Spinal cord (tissue), 9 donors: ENCODE measurements at regions not wholly inside any gene's neighbourhood (a gene's known extent, or its start where the extent isn't known, plus 50 kb on each side); places are given as distances from the start of the nearest gene placed in this dataset.
A peak's percentile ranks its signal among the peaks of the same experiment; 100 is the strongest.

Experiments
- DNase-seq, 6 donors: peaks; one replicate each; pipeline versions ENCODE4 v3.0.0 to v3.0.0-alpha.2; 2013 to 2015; ENCODE audit warnings: low spot score in 6 of 6, low read depth in 4 of 6
- H3K27ac ChIP-seq: one replicate; pipeline ENCODE4 v1.5.1; 2013; ENCODE audit warnings: low read depth, low read length, control low read depth
- H3K27me3 ChIP-seq: one replicate; pipeline ENCODE4 v1.6.1; 2013; ENCODE audit warnings: low read length; ENCODE audit not compliant: control insufficient read depth, insufficient read depth
- H3K36me3 ChIP-seq: one replicate; pipeline ENCODE4 v1.6.1; 2013; ENCODE audit warnings: low read length; ENCODE audit not compliant: control insufficient read depth, insufficient read depth
- H3K4me1 ChIP-seq: one replicate; pipeline ENCODE4 v1.6.1; 2013; ENCODE audit warnings: low read length; ENCODE audit not compliant: control insufficient read depth, insufficient read depth
- H3K4me3 ChIP-seq: one replicate; pipeline ENCODE4 v1.5.1; 2013; ENCODE audit warnings: low read depth, low read length, control low read depth
- H3K9me3 ChIP-seq: one replicate; pipeline ENCODE4 v1.6.1; 2013; ENCODE audit warnings: low read length; ENCODE audit not compliant: control insufficient read depth, insufficient read depth
- WGBS: methylation state at CpG from one replicate; pipeline ENCODE4 v1.1.5; 2013; ENCODE audit warnings: missing lambda C conversion rate; ENCODE audit not compliant: insufficient coverage; 5-methylcytosine and 5-hydroxymethylcytosine counted together
- donor health status: healthy.

- 83% methylated on average over 2 of the region's 5 CpGs for WGBS
- no peak for DNase-seq
- no peaks in the 10 kb centered on the region for H3K36me3 ChIP-seq
- H3K27me3 ChIP-seq, result no peaks in the 10 kb centered on the region
- H3K27ac ChIP-seq, result no peak overlapping the region
- no peak overlapping the region for H3K4me3 ChIP-seq
- no peaks in the 10 kb centered on the region for H3K9me3 ChIP-seq
- H3K4me1 ChIP-seq, result no peaks in the 10 kb centered on the region
Measured at GRCh38 chr2:142280831-142281230, 150.0 kb upstream of the LRP1B start.

- DNase-seq, result no peak
Measured at GRCh38 chr2:142270990-142271389, 140.2 kb upstream of the LRP1B start.

GRCh38 chr2:142270291-142270690 is 139.5 kb upstream of the LRP1B start:
- Histone ChIP-seq H3K36me3 (no peaks in the 10 kb centered on the region), H3K27ac (no peak overlapping the region), H3K9me3 (no peaks in the 10 kb centered on the region), H3K27me3 (no peaks in the 10 kb centered on the region), H3K4me1 (no peaks in the 10 kb centered on the region), H3K4me3 (no peak overlapping the region)
- WGBS, result 82% methylated on average over 2 of the region's 2 CpGs
- no peak for DNase-seq

More at GRCh38 chr2:142270990-142271389, 140.2 kb upstream of the LRP1B start:
- Histone ChIP-seq H3K36me3 (no peaks in the 10 kb centered on the region), H3K4me1 (no peaks in the 10 kb centered on the region), H3K27ac (no peak overlapping the region), H3K4me3 (no peak overlapping the region), H3K27me3 (no peaks in the 10 kb centered on the region), H3K9me3 (no peaks in the 10 kb centered on the region)
- no CpG with 5 or more reads among the region's 2 CpGs for WGBS

GRCh38 chr2:142259356-142259755 is 128.5 kb upstream of the LRP1B start:
- no peaks in the 10 kb centered on the region for H3K36me3 ChIP-seq
- no peak overlapping the region for H3K27ac ChIP-seq
- no peak overlapping the region for H3K4me3 ChIP-seq
- H3K27me3 ChIP-seq, result no peaks in the 10 kb centered on the region
- whole genome bisulfite sequencing, result 93% methylated on average over 5 of the region's 5 CpGs
- no peaks in the 10 kb centered on the region for H3K9me3 ChIP-seq
- no peaks in the 10 kb centered on the region for H3K4me1 ChIP-seq
- no peak for DNase-seq

- H3K4me3 ChIP-seq, result no peak overlapping the region
- no peaks in the 10 kb centered on the region for H3K4me1 ChIP-seq
- no peaks in the 10 kb centered on the region for H3K27me3 ChIP-seq
- no peaks in the 10 kb centered on the region for H3K36me3 ChIP-seq
- no peaks in the 10 kb centered on the region for H3K9me3 ChIP-seq
- no peak overlapping the region for H3K27ac ChIP-seq
- no peak for DNase-seq
- no CpG with 5 or more reads among the region's 1 CpG for WGBS
Measured at GRCh38 chr2:142254031-142254430, 123.2 kb upstream of the LRP1B start.

GRCh38 chr2:142241016-142241415 is 110.2 kb upstream of the LRP1B start:
- Histone ChIP-seq H3K4me1 (no peaks in the 10 kb centered on the region), H3K4me3 (no peak overlapping the region), H3K27ac (no peak overlapping the region), H3K9me3 (no peaks in the 10 kb centered on the region), H3K27me3 (no peaks in the 10 kb centered on the region), H3K36me3 (no peaks in the 10 kb centered on the region)
- 100% methylated on average over 1 of the region's 2 CpGs for WGBS
- DNase-seq, result no peak

- Histone ChIP-seq H3K36me3 (no peaks in the 10 kb centered on the region), H3K9me3 (no peaks in the 10 kb centered on the region), H3K27ac (no peak overlapping the region), H3K27me3 (no peaks in the 10 kb centered on the region), H3K4me3 (no peak overlapping the region), H3K4me1 (no peaks in the 10 kb centered on the region)
- no peak for DNase-seq
- no CpG with 5 or more reads among the region's 2 CpGs for WGBS
Measured at GRCh38 chr2:142236181-142236580, 105.4 kb upstream of the LRP1B start.

GRCh38 chr2:142234741-142235140 is 103.9 kb upstream of the LRP1B start:
- Histone ChIP-seq H3K4me3 (no peak overlapping the region), H3K9me3 (no peaks in the 10 kb centered on the region), H3K4me1 (no peaks in the 10 kb centered on the region), H3K27ac (no peak overlapping the region), H3K27me3 (no peaks in the 10 kb centered on the region), H3K36me3 (no peaks in the 10 kb centered on the region)
- WGBS, result no CpG with 5 or more reads among the region's 3 CpGs
- peak in 3 of 6 donors; percentile 23 to 45 (median 38) for DNase-seq

- H3K9me3 ChIP-seq, result no peaks in the 10 kb centered on the region
- H3K4me3 ChIP-seq, result no peak overlapping the region
- peak in 1 of 6 donors; percentile 16 for DNase-seq
- no peaks in the 10 kb centered on the region for H3K27me3 ChIP-seq
- no peak overlapping the region for H3K27ac ChIP-seq
- H3K36me3 ChIP-seq, result no peaks in the 10 kb centered on the region
- no peaks in the 10 kb centered on the region for H3K4me1 ChIP-seq
Measured at GRCh38 chr2:142223309-142223708, 92.5 kb upstream of the LRP1B start.

- Histone ChIP-seq H3K9me3 (no peaks in the 10 kb centered on the region), H3K27ac (no peak overlapping the region), H3K4me1 (no peaks in the 10 kb centered on the region), H3K36me3 (no peaks in the 10 kb centered on the region), H3K4me3 (no peak overlapping the region), H3K27me3 (no peaks in the 10 kb centered on the region)
- WGBS, result no CpG with 5 or more reads among the region's 1 CpG
- DNase-seq, result peak in 1 of 6 donors; percentile 31
Measured at GRCh38 chr2:142222715-142223114, 91.9 kb upstream of the LRP1B start.
